K562 (cell line): ENCODE measurements at regions not wholly inside any gene's neighbourhood (a gene's known extent, or its start where the extent isn't known, plus 50 kb on each side); places are given as distances from the start of the nearest gene placed in this dataset.

Source experiments
- ATAC-seq: fragments of 200-7000 bp; cut with Tn5 transposase; 3 replicates; pipeline ENCODE4 v1.9.1; 2020; ENCODE audit warnings: moderate library complexity
- BruUV-seq: library from RNA; stranded (reverse); fragments of 400-500 nt; replicated peaks from 2 replicates; lab custom pipeline; 2021; lab: Mats Ljungman, UMichigan
- CTCF ChIA-PET: fragments of 300-600 bp; formaldehyde crosslinking; extraction: SDS; loops from one replicate; lab custom pipeline; 2021; ENCODE audit warnings: low intra/inter-chr PET ratio; lab: Yijun Ruan, JAX
- POLR2A ChIA-PET: fragments of 300-600, 350-650 bp; sonication (Branson Sonifier 250); formaldehyde crosslinking; extraction: SDS; loops from one replicate; lab custom pipeline; 2021; ENCODE audit warnings: antibody characterized with exemption, inconsistent platforms; lab: Yijun Ruan, JAX
- DNase-seq, 4 experiments: peaks; one replicate each; pipeline versions ENCODE4 v3.0.0 to v3.0.0-alpha.2; 2011 to 2018; ENCODE audit warnings: low spot score in 3 of 4, mixed read lengths in 3 of 4; ENCODE audit errors: extremely low read depth in 1 of 4
- FAIRE-seq: peaks from 2 replicates; lab custom pipeline; 2011; peaks lifted over from hg19 to GRCh38; lab: Jason Lieb, UNC
- H2AFZ ChIP-seq: 2 replicates; pipeline ENCODE4 v1.6.0; 2011; ENCODE audit warnings: low read depth, low read length, control low read depth, inconsistent platforms
- H3K27ac ChIP-seq: fragments of 200-600 bp; 3 replicates; pipeline ENCODE4 v1.8.0; 2011; ENCODE audit warnings: low read depth, mild to moderate bottlenecking, control low read depth, inconsistent platforms, low read length, moderate library complexity, mixed read lengths; ENCODE audit errors: extremely low read depth
- H3K27me3 ChIP-seq, 2 experiments: fragments of 300-600 bp in 1 of 2; 2 replicates in 1 of 2; 3 replicates in 1 of 2; pipeline versions ENCODE4 v1.6.0 to v1.8.0; 2011; ENCODE audit warnings: inconsistent platforms in 2 of 2, low read length in 2 of 2, mild to moderate bottlenecking in 1 of 2, mixed read lengths in 1 of 2, moderate library complexity in 1 of 2; ENCODE audit not compliant: control insufficient read depth in 2 of 2, insufficient read depth in 2 of 2
- H3K36me3 ChIP-seq: fragments of 300-600 bp; 3 replicates; pipeline ENCODE4 v1.8.0; 2011; ENCODE audit warnings: mild to moderate bottlenecking, low read length, inconsistent platforms; ENCODE audit not compliant: control insufficient read depth, insufficient read depth
- H3K4me1 ChIP-seq, 2 experiments: fragments of 200-600 bp in 1 of 2; replicated peaks in 1 of 2; 2 replicates in 1 of 2; 3 replicates in 1 of 2; pipeline versions ENCODE4 v1.5.1 to v1.8.0; 2011; ENCODE audit warnings: inconsistent platforms in 2 of 2, low read length in 2 of 2, mild to moderate bottlenecking in 1 of 2, mixed read lengths in 1 of 2, moderate library complexity in 1 of 2; ENCODE audit not compliant: control insufficient read depth in 2 of 2, insufficient read depth in 2 of 2
- H3K4me2 ChIP-seq: 2 replicates; pipeline ENCODE4 v1.6.1; 2011; ENCODE audit warnings: low read length, control low read depth, inconsistent platforms, mixed read lengths; ENCODE audit not compliant: insufficient read depth
- H3K4me3 ChIP-seq: fragments of 200-600 bp; sonication (generic), shearing (Covaris generic); 2 replicates; pipeline ENCODE4 v1.5.1; 2016; ENCODE audit warnings: control low read depth, inconsistent platforms
- H3K79me2 ChIP-seq: fragments of 200-600 bp; 3 replicates; pipeline ENCODE4 v1.8.0; 2011; ENCODE audit warnings: low read length, inconsistent platforms; ENCODE audit not compliant: control insufficient read depth, insufficient read depth
- H3K9ac ChIP-seq, 2 experiments: 2 replicates each; pipeline versions ENCODE4 v1.6.0 to v1.6.1; 2011; ENCODE audit warnings: low read depth in 2 of 2, low read length in 2 of 2, control low read depth in 1 of 2, inconsistent platforms in 1 of 2, mild to moderate bottlenecking in 1 of 2, mixed read lengths in 1 of 2; ENCODE audit not compliant: insufficient read depth in 1 of 2
- H3K9me1 ChIP-seq: one replicate; pipeline ENCODE4 v1.6.0; 2011; ENCODE audit warnings: inconsistent platforms, mild to moderate bottlenecking, low read length, moderate library complexity; ENCODE audit not compliant: control insufficient read depth, insufficient read depth
- H3K9me3 ChIP-seq: replicated peaks from 2 replicates; pipeline ENCODE4 v1.5.1; 2011; ENCODE audit warnings: low read depth, low read length, inconsistent platforms; ENCODE audit not compliant: control insufficient read depth, insufficient read depth
- H4K20me1 ChIP-seq: replicated peaks from 2 replicates; pipeline ENCODE4 v1.6.1; 2011; ENCODE audit warnings: low read length, inconsistent platforms, mixed read lengths; ENCODE audit not compliant: control insufficient read depth, insufficient read depth
- ATF4 ChIP-seq: fragments of 450-650 bp; formaldehyde crosslinking; IDR thresholded peaks from 2 replicates; pipeline ENCODE4 v1.4.0; 2022; ENCODE audit warnings: mild to moderate bottlenecking, moderate library complexity
- CHD7 ChIP-seq: fragments of 200-600 bp; sonication (generic); IDR thresholded peaks from one replicate; pipeline ENCODE4 v1.6.1; 2012; ENCODE audit warnings: mild to moderate bottlenecking, low read depth, low read length, inconsistent platforms
- CTBP1 ChIP-seq: fragments of 450-650 bp; IDR thresholded peaks from 2 replicates; pipeline ENCODE4 v1.6.1; 2016; ENCODE audit warnings: borderline replicate concordance
- FOXM1 ChIP-seq, 2 experiments: fragments of 450-650 bp in 1 of 2; sonication (generic) in 1 of 2; formaldehyde crosslinking in 1 of 2; IDR thresholded peaks; 2 replicates each; pipeline versions ENCODE4 v1.6.1 to v1.9.0; 2017 to 2022; ENCODE audit warnings: low read depth in 2 of 2, mild to moderate bottlenecking in 2 of 2, missing genetic modification reagents in 1 of 2, moderate library complexity in 1 of 2
- MITF ChIP-seq: IDR thresholded peaks from 2 replicates; pipeline ENCODE4 v1.6.1; 2014; ENCODE audit warnings: antibody characterized with exemption
- RNF2 ChIP-seq: sonication (generic); IDR thresholded peaks from 2 replicates; pipeline ENCODE4 v1.6.1; 2016
- YBX1 ChIP-seq: fragments of 450-650 bp; IDR thresholded peaks from 2 replicates; pipeline ENCODE4 v1.7.1; 2016; ENCODE audit warnings: mild to moderate bottlenecking
- ZFP1 ChIP-seq: fragments of 450-650 bp; formaldehyde crosslinking; IDR thresholded peaks from 2 replicates; pipeline ENCODE4 v1.4.0; 2020; ENCODE audit warnings: mild to moderate bottlenecking, mixed read lengths
- ZKSCAN3 ChIP-seq: fragments of 250-450 bp; sonication (Bioruptor Pico); IDR thresholded peaks from 2 replicates; pipeline ENCODE4 v1.4.0; 2020
- ZNF184 ChIP-seq: sonication (generic); formaldehyde crosslinking; IDR thresholded peaks from 2 replicates; pipeline ENCODE4 v1.5.0; 2020; ENCODE audit warnings: missing genetic modification reagents
- in situ Hi-C: fragments of 300-500 bp; cut with MboI; formaldehyde crosslinking; loops from 4 replicates; pipeline ENCODE4 v1.15.0; 2018; ENCODE audit warnings: inconsistent platforms, mixed read lengths
- intact Hi-C: fragments of 100-400 bp; cut with micrococcal nuclease; formaldehyde crosslinking; loops from 2 replicates; pipeline ENCODE4 v1.14.2; 2022

GRCh38 chr10:83657487-83657886 is 481.8 kb upstream of the GHITM start:
- no peak for FAIRE-seq
- no peak for ATAC-seq
- H3K9me3 ChIP-seq, result peaks cover 3% of the 10 kb centered on the region
- no TSS peak for BruUV-seq
- H3K4me1 ChIP-seq, result no peaks in the 10 kb centered on the region
- in situ Hi-C loops (no loop called here), intact Hi-C loops (no loop called here)
- no peak overlapping the region for H3K4me2 ChIP-seq
- CTCF ChIA-PET, result no interaction called here
- no peaks in the 10 kb centered on the region for H3K9me1 ChIP-seq
- no peaks in the 10 kb centered on the region for H3K36me3 ChIP-seq
- no peak overlapping the region for H2AFZ ChIP-seq
- no peak overlapping the region for H3K27ac ChIP-seq
- H3K79me2 ChIP-seq, result no peaks in the 10 kb centered on the region
- DNase-seq, result no peak
- no peaks in the 10 kb centered on the region for H4K20me1 ChIP-seq
- no peak overlapping the region for H3K9ac ChIP-seq
- POLR2A ChIA-PET, result no interaction called here
- H3K4me3 ChIP-seq, result no peak overlapping the region
- H3K27me3 ChIP-seq, result no peaks in the 10 kb centered on the region
- no peak for TF ChIP-seq FOXM1 (IDR thresholded peaks at IDR 0.05; ENCODE audit: low read depth)
- TF ChIP-seq FOXM1 (CRISPR knock-in tag; IDR thresholded peaks at IDR 0.05; ENCODE audit: low read depth), result no peak
- TF ChIP-seq CTBP1, result no peak
- no peak for TF ChIP-seq MITF
- TF ChIP-seq CHD7, result no peak
- no peak for TF ChIP-seq YBX1
- no peak for TF ChIP-seq ATF4
- TF ChIP-seq ZNF184 (CRISPR knock-in tag), result no peak
- no peak for TF ChIP-seq ZFP1 (CRISPR knock-in tag)
- no peak for TF ChIP-seq ZKSCAN3 (CRISPR knock-in tag)
- TF ChIP-seq RNF2, result no peak
